Right renal pelvis (tissue), 4 donors: ENCODE measurements at regions not wholly inside any gene's neighbourhood (a gene's known extent, or its start where the extent isn't known, plus 50 kb on each side); places are given as distances from the start of the nearest gene placed in this dataset.
"Not testable (repeated sequence)": the region's sequence is repeated elsewhere in the genome, so short reads cannot be mapped to it uniquely, and the experiment has no call there.

ENCODE experiments used
- DNase-seq, 4 donors: peaks; one replicate each; pipeline ENCODE4 v3.0.0-alpha.2; 2013; ENCODE audit warnings: low read depth in 4 of 4, low spot score in 3 of 4, missing footprints in 1 of 4

GRCh38 chr2:62654876-62655359, 50.6 kb upstream of the EHBP1 start:
- DNase-seq: no peak

- DNase-seq: no peak
Measured at GRCh38 chr2:62654423-62654791, 51.1 kb upstream of the EHBP1 start.

GRCh38 chr2:62653582-62654422, 51.7 kb upstream of the EHBP1 start:
- DNase-seq: no peak

- not testable (repeated sequence) for DNase-seq
Measured at GRCh38 chr2:62649087-62649486, 56.4 kb upstream of the EHBP1 start.

GRCh38 chr2:62643100-62643471, 62.4 kb upstream of the EHBP1 start:
- DNase-seq: no peak

GRCh38 chr2:62642429-62643099, 62.9 kb upstream of the EHBP1 start:
- no peak for DNase-seq

GRCh38 chr2:62641936-62642335, 63.6 kb upstream of the EHBP1 start:
- no peak for DNase-seq

GRCh38 chr2:62641410-62641843, 64.1 kb upstream of the EHBP1 start:
- DNase-seq: no peak

- no peak for DNase-seq
Measured at GRCh38 chr2:62631160-62632085, 74.1 kb upstream of the EHBP1 start.

GRCh38 chr2:62630206-62630605, 75.3 kb upstream of the EHBP1 start:
- DNase-seq: not testable (repeated sequence)

GRCh38 chr2:62629310-62629709, 76.2 kb upstream of the EHBP1 start:
- DNase-seq: not testable (repeated sequence)

- no peak for DNase-seq
Measured at GRCh38 chr2:62627667-62628066, 77.8 kb upstream of the EHBP1 start.

- DNase-seq: no peak
Measured at GRCh38 chr2:62624855-62625254, 80.7 kb upstream of the EHBP1 start.

- not testable (repeated sequence) for DNase-seq
Measured at GRCh38 chr2:62616486-62616885, 89.0 kb upstream of the EHBP1 start.

- DNase-seq: no peak
Measured at GRCh38 chr2:62611854-62612253, 93.7 kb upstream of the EHBP1 start.

GRCh38 chr2:62605471-62605870, 99.5 kb upstream of the TMEM17 start:
- DNase-seq: not testable (repeated sequence)

- no peak for DNase-seq
Measured at GRCh38 chr2:62604336-62604735, 98.3 kb upstream of the TMEM17 start.

GRCh38 chr2:62603154-62603712, 97.2 kb upstream of the TMEM17 start:
- no peak for DNase-seq

- DNase-seq: not testable (repeated sequence)
Measured at GRCh38 chr2:62599674-62600410, 93.8 kb upstream of the TMEM17 start.

- no peak for DNase-seq
Measured at GRCh38 chr2:62597323-62597722, 91.3 kb upstream of the TMEM17 start.
